ENCODE measurements at regions not wholly inside any gene's neighbourhood (a gene's known extent, or its start where the extent isn't known, plus 50 kb on each side); places are given as distances from the start of the nearest gene placed in this dataset.
"Not testable (repeated sequence)": the region's sequence is repeated elsewhere in the genome, so short reads cannot be mapped to it uniquely, and the experiment has no call there.

- intact Hi-C loops (cut with DNase I); ATAC-seq; DNase-seq (ENCODE audit: low spot score): not testable (repeated sequence)
Observed at GRCh38 chr3:125775606-125776294, 180.5 kb upstream of the OSBPL11 start.

GRCh38 chr3:125779276-125779675 lies 184.0 kb upstream of the OSBPL11 start:
- DNase-seq (ENCODE audit: low spot score); ATAC-seq; intact Hi-C loops (cut with DNase I): not testable (repeated sequence)

GRCh38 chr3:125779918-125780317 lies 184.6 kb upstream of the OSBPL11 start:
- DNase-seq (ENCODE audit: low spot score); ATAC-seq; intact Hi-C loops (cut with DNase I): not testable (repeated sequence)

- DNase-seq (ENCODE audit: low spot score); intact Hi-C loops (cut with DNase I); ATAC-seq: not testable (repeated sequence)
Observed at GRCh38 chr3:125781678-125782077, 186.4 kb upstream of the OSBPL11 start.

GRCh38 chr3:125790312-125790711 lies 178.7 kb upstream of the ROPN1B start:
- intact Hi-C loops (cut with DNase I); ATAC-seq; DNase-seq (ENCODE audit: low spot score): not testable (repeated sequence)

- intact Hi-C loops (cut with DNase I); DNase-seq (ENCODE audit: low spot score); ATAC-seq: not testable (repeated sequence)
Observed at GRCh38 chr3:125791021-125791420, 178.0 kb upstream of the ROPN1B start.

GRCh38 chr3:125810010-125810409 lies 159.0 kb upstream of the ROPN1B start:
- ATAC-seq; DNase-seq (ENCODE audit: low spot score); intact Hi-C loops (cut with DNase I): not testable (repeated sequence)

- ATAC-seq; intact Hi-C loops (cut with DNase I); DNase-seq (ENCODE audit: low spot score): not testable (repeated sequence)
Observed at GRCh38 chr3:125822175-125822574, 146.8 kb upstream of the ROPN1B start.

- DNase-seq (ENCODE audit: low spot score); ATAC-seq; intact Hi-C loops (cut with DNase I): not testable (repeated sequence)
Observed at GRCh38 chr3:125831005-125831750, 137.8 kb upstream of the ROPN1B start.

- intact Hi-C loops (cut with DNase I); ATAC-seq; DNase-seq (ENCODE audit: low spot score): not testable (repeated sequence)
Observed at GRCh38 chr3:125835562-125835961, 133.4 kb upstream of the ROPN1B start.

- intact Hi-C loops (cut with DNase I); DNase-seq (ENCODE audit: low spot score): not testable (repeated sequence)
Observed at GRCh38 chr3:125836011-125836551, 132.9 kb upstream of the ROPN1B start.

GRCh38 chr3:125836786-125837185 lies 132.2 kb upstream of the ROPN1B start:
- DNase-seq (ENCODE audit: low spot score); intact Hi-C loops (cut with DNase I); ATAC-seq: not testable (repeated sequence)

More at GRCh38 chr3:125836011-125836551, 132.9 kb upstream of the ROPN1B start:
- ATAC-seq: not testable (repeated sequence)

- intact Hi-C loops (cut with DNase I); ATAC-seq; DNase-seq (ENCODE audit: low spot score): not testable (repeated sequence)
Observed at GRCh38 chr3:125838857-125839256, 130.1 kb upstream of the ROPN1B start.

- ATAC-seq; intact Hi-C loops (cut with DNase I); DNase-seq (ENCODE audit: low spot score): not testable (repeated sequence)
Observed at GRCh38 chr3:125840465-125840864, 128.5 kb upstream of the ROPN1B start.

GRCh38 chr3:125847966-125848365 lies 121.0 kb upstream of the ROPN1B start:
- intact Hi-C loops (cut with DNase I); DNase-seq (ENCODE audit: low spot score); ATAC-seq: not testable (repeated sequence)

GRCh38 chr3:125855006-125855405 lies 114.0 kb upstream of the ROPN1B start:
- intact Hi-C loops (cut with DNase I); DNase-seq (ENCODE audit: low spot score); ATAC-seq: not testable (repeated sequence)

GRCh38 chr3:125860547-125860946 lies 108.4 kb upstream of the ROPN1B start:
- ATAC-seq; DNase-seq (ENCODE audit: low spot score); intact Hi-C loops (cut with DNase I): not testable (repeated sequence)

- DNase-seq (ENCODE audit: low spot score); ATAC-seq; intact Hi-C loops (cut with DNase I): not testable (repeated sequence)
Observed at GRCh38 chr3:125862841-125863254, 106.1 kb upstream of the ROPN1B start.

GRCh38 chr3:125864532-125864931 lies 104.4 kb upstream of the ROPN1B start:
- ATAC-seq; intact Hi-C loops (cut with DNase I); DNase-seq (ENCODE audit: low spot score): not testable (repeated sequence)

Data from sciatic nerve (tissue), 2 donors.